ENCODE measurements at regions not wholly inside any gene's neighbourhood (a gene's known extent, or its start where the extent isn't known, plus 50 kb on each side); places are given as distances from the start of the nearest gene placed in this dataset.

GRCh38 chr1:38120552-38121230 is 74.1 kb upstream of the POU3F1 start:
- Histone ChIP-seq H2BK5ac (ENCODE audit: insufficient read length, low read length) (no peak overlapping the region), H2AK5ac (ENCODE audit: insufficient read length, low read length) (no peak overlapping the region), H4K91ac (ENCODE audit: insufficient read length, low read depth, low read length) (no peak overlapping the region), H3K79me1 (ENCODE audit: insufficient read depth, low read depth, low read length, poor library complexity, severe bottlenecking) (no peaks in the 10 kb centered on the region), H3K9ac (ENCODE audit: extremely low read depth, insufficient read length, low read length) (no peak overlapping the region), H2BK15ac (ENCODE audit: low read depth, low read length) (no peak overlapping the region), H4K5ac (ENCODE audit: insufficient read length, low read depth, low read length) (no peak overlapping the region), H3K9me3 (ENCODE audit: control insufficient read depth, low read depth, low read length) (no peaks in the 10 kb centered on the region), H2BK12ac (ENCODE audit: insufficient read length, low read depth, low read length) (no peak overlapping the region), H3K4me2 (ENCODE audit: insufficient read depth, insufficient read length, low read length) (no peak overlapping the region), H3K27me3 (ENCODE audit: insufficient read depth, low read length) (no peaks in the 10 kb centered on the region), H3K18ac (ENCODE audit: insufficient read length, low read depth, low read length) (no peak overlapping the region), H3K4ac (ENCODE audit: low read depth, low read length) (no peak overlapping the region), H3K23ac (ENCODE audit: insufficient read length, low read depth, low read length) (no peak overlapping the region), H2BK20ac (ENCODE audit: low read depth, low read length, poor library complexity, severe bottlenecking) (no peak overlapping the region), H3K79me2 (ENCODE audit: insufficient read depth, low read length) (no peaks in the 10 kb centered on the region), H3K4me1 (ENCODE audit: insufficient read depth, low read length) (0 out of 2 replicates have a peak, but pooled peaks cover 2% of the 10 kb centered on the region), H2AFZ (ENCODE audit: low read length) (no peak overlapping the region), H3K27ac (ENCODE audit: insufficient read length, low read depth, low read length) (no peak overlapping the region), H3K56ac (ENCODE audit: insufficient read length, low read depth, low read length) (no peak overlapping the region), H3K23me2 (ENCODE audit: insufficient read length, low read depth, low read length, poor library complexity, severe bottlenecking) (no peaks in the 10 kb centered on the region), H3T11ph (ENCODE audit: low read length) (no peak overlapping the region), H2BK120ac (ENCODE audit: low read depth, low read length, poor library complexity, severe bottlenecking) (no peak overlapping the region), H4K20me1 (ENCODE audit: control insufficient read depth, insufficient read depth, insufficient read length) (no peaks in the 10 kb centered on the region), H3K14ac (ENCODE audit: insufficient read depth, low read length) (no peak overlapping the region), H4K8ac (replicated peaks; ENCODE audit: insufficient read length, low read depth, low read length) (no peak overlapping the region)
- Mint-ChIP-seq H3K4me3 (no peak overlapping the region; a peak in 1 of 5 replicates), H3K4me1 (peaks cover 27 to 38% of the 10 kb centered on the region in 2 experiments), H3K27ac (peak overlapping the region in 1 of 3 experiments; percentile 73; a peak in 1 of 7 replicates), H3K36me3 (ENCODE audit: insufficient read depth in 1 of 3, low read depth in 3 of 3) (no peaks in the 10 kb centered on the region; a peak in 1 of 7 replicates), H3K27me3 (ENCODE audit: low read depth) (peaks cover 4% of the 10 kb centered on the region), H3K9me3 (no peaks in the 10 kb centered on the region)
- DNase-seq: no peak
- no CpG with 5 or more reads among the region's 5 CpGs for WGBS (ENCODE audit: extremely low coverage, insufficient read length, low lambda C conversion rate)
- TF ChIP-seq, protein P1, sequence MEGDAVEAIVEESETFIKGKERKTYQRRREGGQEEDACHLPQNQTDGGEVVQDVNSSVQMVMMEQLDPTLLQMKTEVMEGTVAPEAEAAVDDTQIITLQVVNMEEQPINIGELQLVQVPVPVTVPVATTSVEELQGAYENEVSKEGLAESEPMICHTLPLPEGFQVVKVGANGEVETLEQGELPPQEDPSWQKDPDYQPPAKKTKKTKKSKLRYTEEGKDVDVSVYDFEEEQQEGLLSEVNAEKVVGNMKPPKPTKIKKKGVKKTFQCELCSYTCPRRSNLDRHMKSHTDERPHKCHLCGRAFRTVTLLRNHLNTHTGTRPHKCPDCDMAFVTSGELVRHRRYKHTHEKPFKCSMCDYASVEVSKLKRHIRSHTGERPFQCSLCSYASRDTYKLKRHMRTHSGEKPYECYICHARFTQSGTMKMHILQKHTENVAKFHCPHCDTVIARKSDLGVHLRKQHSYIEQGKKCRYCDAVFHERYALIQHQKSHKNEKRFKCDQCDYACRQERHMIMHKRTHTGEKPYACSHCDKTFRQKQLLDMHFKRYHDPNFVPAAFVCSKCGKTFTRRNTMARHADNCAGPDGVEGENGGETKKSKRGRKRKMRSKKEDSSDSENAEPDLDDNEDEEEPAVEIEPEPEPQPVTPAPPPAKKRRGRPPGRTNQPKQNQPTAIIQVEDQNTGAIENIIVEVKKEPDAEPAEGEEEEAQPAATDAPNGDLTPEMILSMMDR (conservative IDR thresholded peaks at IDR 0.05): no peak

Data from H9 (cell line).